Lung (tissue), 11 donors: ENCODE measurements at regions not wholly inside any gene's neighbourhood (a gene's known extent, or its start where the extent isn't known, plus 50 kb on each side); places are given as distances from the start of the nearest gene placed in this dataset.
A peak's percentile ranks its signal among the peaks of the same experiment; 100 is the strongest.

Source experiments
- ATAC-seq: fragments of 200-7000 bp; cut with Tn5 transposase; one replicate; pipeline ENCODE4 v1.9.1; 2020; ENCODE audit warnings: moderate number of reproducible peaks; ENCODE audit not compliant: insufficient read depth, low FRiP score
- DNase-seq, 3 donors: peaks; one replicate each; pipeline ENCODE4 v3.0.0-alpha.2; 2013 to 2017
- H3K27ac ChIP-seq, 2 donors: one replicate each; pipeline ENCODE4 v1.5.1; 2013; ENCODE audit warnings: mild to moderate bottlenecking in 2 of 2, moderate library complexity in 2 of 2, control low read depth in 1 of 2, inconsistent platforms in 1 of 2, low read depth in 1 of 2, low read length in 1 of 2
- H3K27me3 ChIP-seq, 3 donors: one replicate each; pipeline ENCODE4 v1.5.1; 2013; ENCODE audit warnings: low read length in 2 of 3; ENCODE audit not compliant: control insufficient read depth in 3 of 3, insufficient read depth in 3 of 3
- H3K36me3 ChIP-seq, 4 donors: one replicate each; pipeline ENCODE4 v1.5.1; 2013; ENCODE audit warnings: low read length in 4 of 4, mild to moderate bottlenecking in 1 of 4, moderate library complexity in 1 of 4; ENCODE audit not compliant: control insufficient read depth in 4 of 4, insufficient read depth in 4 of 4
- H3K4me1 ChIP-seq, 5 donors: one replicate each; pipeline ENCODE4 v1.5.1; 2013; ENCODE audit warnings: low read length in 5 of 5, mild to moderate bottlenecking in 2 of 5, moderate library complexity in 1 of 5; ENCODE audit not compliant: control insufficient read depth in 5 of 5, insufficient read depth in 5 of 5
- H3K4me3 ChIP-seq: one replicate; pipeline ENCODE4 v1.5.1; 2013; ENCODE audit warnings: mild to moderate bottlenecking, control low read depth, moderate library complexity
- H3K9ac ChIP-seq, 2 donors: one replicate each; pipeline ENCODE4 v1.5.1; 2013; ENCODE audit warnings: low read length in 2 of 2, control low read depth in 1 of 2; ENCODE audit not compliant: insufficient read depth in 1 of 2
- H3K9me3 ChIP-seq, 4 donors: one replicate each; pipeline ENCODE4 v1.5.1; 2013; ENCODE audit warnings: low read length in 3 of 4, mild to moderate bottlenecking in 1 of 4, moderate library complexity in 1 of 4; ENCODE audit not compliant: control insufficient read depth in 4 of 4, insufficient read depth in 3 of 4
- CTCF ChIP-seq: IDR thresholded peaks from 2 replicates; pipeline ENCODE4 v1.5.1; 2012; ENCODE audit warnings: mild to moderate bottlenecking; ENCODE audit errors: control extremely low read depth, extremely low read depth
- WGBS, 2 donors: extraction: QIAGEN DNeasy Blood & Tissue Kit; methylation state at CpG; one replicate each; pipeline ENCODE4 v1.1.7; 2013; 5-methylcytosine and 5-hydroxymethylcytosine counted together
- donor health status: control.
- donor health status: control.
- donor health status: Bipolar disorder and iron deficiency.
- donor health status: healthy.
- donor health status: DM: yes; HTN: yes; CAD: no.

- ATAC-seq (peak; percentile 24), DNase-seq (peak in 2 of 3 donors; percentile 19 to 30)
- Histone ChIP-seq H3K9me3 (no peaks in the 10 kb centered on the region), H3K36me3 (no peaks in the 10 kb centered on the region), H3K4me1 (peaks cover 0 to 10% (median 0%) of the 10 kb centered on the region in 5 donors), H3K9ac (no peak overlapping the region), H3K27me3 (no peaks in the 10 kb centered on the region), H3K27ac (no peak overlapping the region), H3K4me3 (no peak overlapping the region)
- WGBS, 2 donors: 72% methylated on average over 24 of the region's 24 CpGs
- TF ChIP-seq CTCF: no peak
Measured at GRCh38 chr10:71069909-71070666, 142.3 kb upstream of the UNC5B start.

GRCh38 chr10:71070741-71071140 is 141.6 kb upstream of the UNC5B start:
- Histone ChIP-seq H3K4me1 (peaks cover 0 to 17% (median 0%) of the 10 kb centered on the region in 5 donors), H3K9me3 (no peaks in the 10 kb centered on the region), H3K27ac (no peak overlapping the region), H3K9ac (no peak overlapping the region), H3K36me3 (no peaks in the 10 kb centered on the region), H3K27me3 (no peaks in the 10 kb centered on the region), H3K4me3 (no peak overlapping the region)
- no peak for TF ChIP-seq CTCF
- ATAC-seq: peak; percentile 19
- WGBS, 2 donors: 65 to 86% methylated on average over 2 of the region's 2 CpGs
- DNase-seq: no peak

- Histone ChIP-seq H3K27me3 (no peaks in the 10 kb centered on the region), H3K4me1 (peaks cover 0 to 15% (median 0%) of the 10 kb centered on the region in 5 donors), H3K9me3 (no peaks in the 10 kb centered on the region), H3K36me3 (no peaks in the 10 kb centered on the region), H3K27ac (no peak overlapping the region), H3K4me3 (no peak overlapping the region), H3K9ac (no peak overlapping the region)
- 91 to 92% methylated on average over 11 of the region's 11 CpGs for WGBS, 2 donors
- no peak for TF ChIP-seq CTCF
- no peak for ATAC-seq
- DNase-seq: no peak
Measured at GRCh38 chr10:71072131-71072822, 140.1 kb upstream of the UNC5B start.
